ENCODE measurements at regions not wholly inside any gene's neighbourhood (a gene's known extent, or its start where the extent isn't known, plus 50 kb on each side); places are given as distances from the start of the nearest gene placed in this dataset.
"Not testable (repeated sequence)": the region's sequence is repeated elsewhere in the genome, so short reads cannot be mapped to it uniquely, and the experiment has no call there.

DNA sequence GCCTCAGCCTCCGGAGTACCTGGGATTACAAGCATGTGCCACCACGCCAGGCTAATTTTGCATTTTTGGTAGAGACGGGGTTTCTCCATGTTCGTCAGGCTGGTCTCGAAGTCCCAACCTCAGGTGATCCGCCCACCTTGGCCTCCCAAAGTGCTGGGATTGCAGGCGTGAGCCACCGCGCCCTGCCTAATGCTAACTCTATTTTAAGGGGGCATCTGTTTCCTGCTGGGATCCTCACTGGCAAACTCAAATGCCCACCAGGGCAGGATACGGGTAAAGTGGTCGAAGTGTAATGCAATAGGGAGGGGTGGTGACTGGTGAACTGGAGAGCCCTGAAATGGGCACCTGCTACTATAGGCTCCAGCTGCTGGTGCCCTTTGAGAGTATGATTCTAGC, 131.9 kb upstream of the ZNF217 start:
- no peak overlapping the region for H3K4me3 ChIP-seq (ENCODE audit: low read length)
- H3K9ac ChIP-seq (ENCODE audit: low read depth, low read length), result no peak overlapping the region
- no peaks in the 10 kb centered on the region for H3K4me1 ChIP-seq (ENCODE audit: insufficient read depth, low read length)
- H3K27ac ChIP-seq (ENCODE audit: low read length), result no peak overlapping the region
- no peaks in the 10 kb centered on the region for H3K27me3 ChIP-seq (ENCODE audit: insufficient read depth, low read length)
- H3K36me3 ChIP-seq (ENCODE audit: insufficient read depth, low read depth, low read length), result no peaks in the 10 kb centered on the region
- no peaks in the 10 kb centered on the region for H3K9me3 ChIP-seq (ENCODE audit: insufficient read depth, low read depth, low read length)

DNA sequence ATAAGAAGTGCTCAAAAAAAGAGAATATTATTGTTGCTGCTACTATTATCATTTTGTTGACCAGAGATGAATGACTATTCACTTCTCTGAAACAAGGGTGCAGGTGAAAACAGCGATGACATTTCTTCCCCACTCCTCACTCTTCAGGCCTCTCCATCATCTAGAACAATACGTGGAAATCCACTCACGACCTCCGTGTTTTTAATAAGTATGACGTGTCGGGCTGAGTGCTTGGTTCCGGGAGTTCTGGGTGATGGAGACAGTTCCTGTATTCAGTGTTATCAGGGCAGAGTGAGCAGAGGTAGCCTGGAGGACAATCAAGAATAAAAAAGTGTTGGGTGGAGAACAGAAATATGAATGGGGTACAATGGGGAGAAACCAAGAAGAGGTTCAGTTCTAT, 130.0 kb upstream of the ZNF217 start:
- Histone ChIP-seq H3K27me3 (ENCODE audit: insufficient read depth, low read length) (no peaks in the 10 kb centered on the region), H3K9ac (ENCODE audit: low read depth, low read length) (no peak overlapping the region), H3K4me1 (ENCODE audit: insufficient read depth, low read length) (no peaks in the 10 kb centered on the region), H3K36me3 (ENCODE audit: insufficient read depth, low read depth, low read length) (no peaks in the 10 kb centered on the region), H3K27ac (ENCODE audit: low read length) (no peak overlapping the region), H3K4me3 (ENCODE audit: low read length) (no peak overlapping the region), H3K9me3 (ENCODE audit: insufficient read depth, low read depth, low read length) (no peaks in the 10 kb centered on the region)

DNA sequence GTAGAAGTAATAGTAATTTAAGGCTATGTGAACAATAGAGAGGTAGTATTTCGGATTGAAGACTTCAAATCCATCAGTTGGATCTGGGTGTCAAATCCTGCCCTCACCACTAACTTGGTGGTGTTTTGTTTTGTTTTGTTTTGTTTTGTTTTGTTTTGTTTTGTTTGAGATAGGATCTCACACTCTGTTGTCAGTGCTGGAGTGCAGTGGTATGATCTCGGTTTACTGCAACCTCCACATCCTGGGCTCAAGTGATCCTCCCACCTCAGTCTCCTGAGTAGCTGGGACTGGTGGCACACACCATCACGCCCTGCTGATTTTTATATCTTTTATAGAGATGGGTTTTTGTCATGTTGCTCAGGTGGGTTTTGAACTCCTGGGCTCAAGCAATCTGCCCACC, 129.4 kb upstream of the ZNF217 start:
- H3K9ac ChIP-seq (ENCODE audit: low read depth, low read length), result no peak overlapping the region
- no peaks in the 10 kb centered on the region for H3K36me3 ChIP-seq (ENCODE audit: insufficient read depth, low read depth, low read length)
- no peak overlapping the region for H3K27ac ChIP-seq (ENCODE audit: low read length)

DNA sequence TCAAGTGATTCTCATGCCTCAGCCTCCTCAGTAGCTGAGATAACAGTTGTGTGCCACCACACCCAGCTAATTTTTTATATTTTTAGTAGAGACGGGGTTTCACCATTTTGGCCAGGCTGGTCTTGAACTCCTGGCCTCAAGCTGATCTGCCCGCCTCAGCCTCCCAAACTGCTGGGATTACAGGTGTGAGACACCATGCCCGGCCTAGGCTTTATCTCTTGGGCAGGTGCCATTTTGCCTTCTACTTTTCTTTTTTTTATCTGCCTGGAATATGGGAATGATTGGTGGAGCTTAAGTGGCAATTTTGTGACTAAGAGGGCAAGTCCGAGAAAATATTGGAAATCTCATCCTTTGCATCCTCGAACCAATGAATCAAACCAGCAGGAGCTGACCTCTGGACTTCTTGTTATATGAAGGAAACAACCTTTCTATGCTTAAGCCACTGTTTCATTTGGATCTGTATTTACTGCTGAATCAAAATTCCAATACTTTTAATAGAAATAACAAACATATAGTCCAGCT, 128.9 kb upstream of the ZNF217 start:
- Histone ChIP-seq H3K4me3 (ENCODE audit: low read length) (no peak overlapping the region), H3K9me3 (ENCODE audit: insufficient read depth, low read depth, low read length) (no peaks in the 10 kb centered on the region), H3K9ac (ENCODE audit: low read depth, low read length) (no peak overlapping the region), H3K36me3 (ENCODE audit: insufficient read depth, low read depth, low read length) (no peaks in the 10 kb centered on the region), H3K27ac (ENCODE audit: low read length) (no peak overlapping the region), H3K4me1 (ENCODE audit: insufficient read depth, low read length) (no peaks in the 10 kb centered on the region), H3K27me3 (ENCODE audit: insufficient read depth, low read length) (no peaks in the 10 kb centered on the region)

More for the DNA sequence above, 129.4 kb upstream of the ZNF217 start:
- no peaks in the 10 kb centered on the region for H3K4me1 ChIP-seq (ENCODE audit: insufficient read depth, low read length)
- H3K27me3 ChIP-seq (ENCODE audit: insufficient read depth, low read length), result no peaks in the 10 kb centered on the region
- H3K4me3 ChIP-seq (ENCODE audit: low read length), result no peak overlapping the region
- H3K9me3 ChIP-seq (ENCODE audit: insufficient read depth, low read depth, low read length), result no peaks in the 10 kb centered on the region

DNA sequence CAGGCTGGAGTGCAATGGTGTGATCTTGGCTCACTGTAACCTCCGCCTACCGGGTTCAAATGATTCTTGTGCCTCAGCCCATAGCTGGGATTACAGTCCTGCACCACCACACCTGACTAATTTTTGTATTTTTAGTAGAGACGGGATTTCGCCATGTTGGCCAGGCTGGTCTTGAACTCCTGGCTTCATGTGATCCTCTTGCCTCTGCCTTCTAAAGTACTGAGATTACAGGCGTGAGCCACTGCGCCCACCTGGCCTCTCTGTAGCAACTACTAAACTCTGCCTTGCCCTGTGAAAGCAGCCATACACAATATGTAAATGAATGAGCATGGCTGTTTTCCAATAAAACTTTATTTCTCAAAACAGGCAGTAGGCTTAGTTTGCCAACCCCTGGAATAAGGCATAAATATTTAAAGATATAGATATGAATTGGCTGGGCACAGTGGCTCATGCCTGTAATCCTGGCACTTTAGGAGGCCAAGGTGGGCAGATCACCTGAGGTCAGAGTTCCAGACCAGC, 127.9 kb upstream of the ZNF217 start:
- not testable (repeated sequence) for H3K27ac ChIP-seq (ENCODE audit: low read length); H3K4me1 ChIP-seq (ENCODE audit: insufficient read depth, low read length); H3K9me3 ChIP-seq (ENCODE audit: insufficient read depth, low read depth, low read length); H3K27me3 ChIP-seq (ENCODE audit: insufficient read depth, low read length); H3K9ac ChIP-seq (ENCODE audit: low read depth, low read length); H3K4me3 ChIP-seq (ENCODE audit: low read length); H3K36me3 ChIP-seq (ENCODE audit: insufficient read depth, low read depth, low read length)

DNA sequence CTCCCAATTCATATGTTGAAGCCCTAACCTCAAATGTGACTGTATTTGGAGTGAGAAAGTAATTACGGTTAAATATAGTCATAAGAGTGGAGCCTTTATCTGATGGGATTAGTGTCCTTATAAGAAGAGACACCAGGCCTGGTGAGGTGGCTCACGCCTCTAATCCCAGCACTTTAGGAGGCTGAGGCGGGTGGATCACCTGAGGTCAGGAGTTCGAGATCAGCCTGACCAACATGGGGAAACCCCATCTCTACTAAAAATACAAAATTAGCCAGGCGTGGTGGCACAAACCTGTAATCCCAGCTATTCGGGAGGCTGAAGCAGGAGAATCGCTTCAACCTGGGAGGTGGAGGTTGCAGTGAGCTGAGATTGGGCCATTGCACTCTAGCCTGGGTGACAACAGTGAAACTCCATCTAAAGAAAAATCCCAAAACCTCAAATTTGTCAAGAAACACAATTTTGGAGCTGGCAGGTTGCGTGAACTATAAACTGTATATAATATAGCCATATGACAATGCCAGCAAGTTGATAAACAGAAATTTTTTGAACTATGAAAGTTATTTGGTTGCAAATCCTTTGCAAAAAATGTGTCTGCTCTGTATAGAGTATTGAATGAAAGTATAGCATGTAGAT, 125.6 kb upstream of the ZNF217 start:
- H3K4me1 ChIP-seq (ENCODE audit: insufficient read depth, low read length); H3K36me3 ChIP-seq (ENCODE audit: insufficient read depth, low read depth, low read length); H3K27me3 ChIP-seq (ENCODE audit: insufficient read depth, low read length); H3K9ac ChIP-seq (ENCODE audit: low read depth, low read length); H3K9me3 ChIP-seq (ENCODE audit: insufficient read depth, low read depth, low read length); H3K4me3 ChIP-seq (ENCODE audit: low read length); H3K27ac ChIP-seq (ENCODE audit: low read length): not testable (repeated sequence)

DNA sequence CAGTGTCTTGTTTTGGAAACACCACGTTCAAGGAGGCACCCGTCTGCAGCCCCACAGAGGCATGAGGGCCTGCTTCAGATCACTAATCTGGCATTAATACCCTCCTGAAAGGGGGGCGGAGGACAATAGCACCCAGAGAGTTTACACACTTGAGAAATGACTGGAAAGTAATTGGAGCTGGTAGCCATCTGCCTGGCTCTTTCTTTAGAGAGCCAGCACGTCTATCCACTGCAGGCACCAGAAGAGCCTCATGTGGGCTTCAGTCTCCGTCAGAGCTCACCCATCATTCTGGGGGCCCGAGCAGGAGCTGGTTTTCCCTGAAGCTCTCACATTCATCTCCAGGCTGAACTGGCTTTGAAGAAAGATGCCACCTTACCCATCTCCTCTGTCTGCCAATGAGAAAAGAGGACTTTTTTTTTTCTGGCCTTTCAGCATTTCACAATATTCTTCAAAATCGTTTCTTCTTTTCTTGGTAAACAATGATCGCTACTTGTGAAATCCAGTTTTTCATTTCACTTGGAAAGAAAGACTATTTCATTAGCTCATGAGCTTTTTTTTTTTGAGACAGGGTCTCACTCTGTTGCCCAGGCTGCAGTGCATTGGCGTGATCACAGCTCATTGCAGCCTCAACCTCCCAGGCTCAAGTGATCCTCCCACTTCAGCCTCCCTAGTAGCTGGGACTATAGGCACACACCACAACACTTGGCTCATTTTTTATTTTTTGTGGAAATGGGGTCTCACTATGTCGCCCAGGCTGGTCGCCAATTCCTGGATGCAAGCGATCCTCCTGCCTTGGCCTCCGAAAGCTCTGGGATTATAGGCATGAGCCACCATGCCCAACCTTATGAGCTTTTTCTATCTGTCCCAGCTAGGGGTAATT, 124.7 kb upstream of the ZNF217 start:
- Histone ChIP-seq H3K9ac (ENCODE audit: low read depth, low read length) (no peak overlapping the region), H3K27me3 (ENCODE audit: insufficient read depth, low read length) (no peaks in the 10 kb centered on the region), H3K27ac (ENCODE audit: low read length) (no peak overlapping the region), H3K4me1 (ENCODE audit: insufficient read depth, low read length) (0 out of 2 replicates have a peak, but pooled peaks cover 3% of the 10 kb centered on the region), H3K9me3 (ENCODE audit: insufficient read depth, low read depth, low read length) (no peaks in the 10 kb centered on the region), H3K36me3 (ENCODE audit: insufficient read depth, low read depth, low read length) (no peaks in the 10 kb centered on the region), H3K4me3 (ENCODE audit: low read length) (no peak overlapping the region)

DNA sequence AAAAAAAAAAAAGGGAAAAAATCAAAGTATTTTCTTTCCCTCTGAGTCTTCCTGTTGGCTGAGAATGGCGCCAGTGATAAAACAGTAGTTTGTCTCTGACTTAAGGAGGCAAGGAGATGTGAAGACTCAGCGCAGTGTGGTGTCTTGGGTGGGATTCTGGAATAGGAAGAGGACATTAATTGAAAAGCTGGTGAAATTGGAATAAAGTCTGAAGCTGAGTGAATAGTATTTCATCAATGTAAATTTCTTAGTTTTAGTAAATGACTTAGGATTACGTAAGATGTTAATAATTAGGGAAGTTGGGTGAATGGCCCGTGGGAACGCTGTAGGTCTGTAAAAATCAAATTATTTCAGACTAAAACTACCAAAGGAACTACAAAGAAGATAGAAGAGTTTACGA, 122.8 kb upstream of the ZNF217 start:
- Histone ChIP-seq H3K9ac (ENCODE audit: low read depth, low read length) (no peak overlapping the region), H3K27ac (ENCODE audit: low read length) (no peak overlapping the region), H3K9me3 (ENCODE audit: insufficient read depth, low read depth, low read length) (no peaks in the 10 kb centered on the region), H3K36me3 (ENCODE audit: insufficient read depth, low read depth, low read length) (no peaks in the 10 kb centered on the region), H3K27me3 (ENCODE audit: insufficient read depth, low read length) (no peaks in the 10 kb centered on the region), H3K4me3 (ENCODE audit: low read length) (no peak overlapping the region), H3K4me1 (ENCODE audit: insufficient read depth, low read length) (peaks cover 9% of the 10 kb centered on the region; the same call in 1 of the 2 replicates)

DNA sequence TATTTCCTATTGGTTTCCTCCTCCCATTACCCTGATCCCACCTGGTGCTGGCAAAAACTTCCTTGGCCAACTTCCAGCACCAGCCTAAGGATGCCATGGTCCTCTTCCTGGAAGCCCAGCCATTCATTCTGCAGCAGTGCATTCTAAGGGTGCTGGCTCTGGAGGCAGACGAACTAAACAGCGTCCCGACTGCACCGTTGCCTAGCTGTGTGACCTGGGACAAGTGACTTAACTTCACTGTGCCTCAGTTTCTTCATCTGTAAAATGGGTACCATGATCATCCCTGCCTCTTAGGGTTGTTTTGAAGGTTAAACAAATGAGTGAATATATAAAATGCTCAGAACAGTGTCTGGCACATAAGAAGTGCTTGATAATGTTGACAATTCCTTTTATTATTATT, 120.9 kb upstream of the ZNF217 start:
- Histone ChIP-seq H3K36me3 (ENCODE audit: insufficient read depth, low read depth, low read length) (no peaks in the 10 kb centered on the region), H3K27me3 (ENCODE audit: insufficient read depth, low read length) (no peaks in the 10 kb centered on the region), H3K9me3 (ENCODE audit: insufficient read depth, low read depth, low read length) (no peaks in the 10 kb centered on the region), H3K27ac (ENCODE audit: low read length) (no peak overlapping the region), H3K4me1 (ENCODE audit: insufficient read depth, low read length) (peaks cover 9% of the 10 kb centered on the region; the same call in 1 of the 2 replicates), H3K4me3 (ENCODE audit: low read length) (no peak overlapping the region), H3K9ac (ENCODE audit: low read depth, low read length) (no peak overlapping the region)

DNA sequence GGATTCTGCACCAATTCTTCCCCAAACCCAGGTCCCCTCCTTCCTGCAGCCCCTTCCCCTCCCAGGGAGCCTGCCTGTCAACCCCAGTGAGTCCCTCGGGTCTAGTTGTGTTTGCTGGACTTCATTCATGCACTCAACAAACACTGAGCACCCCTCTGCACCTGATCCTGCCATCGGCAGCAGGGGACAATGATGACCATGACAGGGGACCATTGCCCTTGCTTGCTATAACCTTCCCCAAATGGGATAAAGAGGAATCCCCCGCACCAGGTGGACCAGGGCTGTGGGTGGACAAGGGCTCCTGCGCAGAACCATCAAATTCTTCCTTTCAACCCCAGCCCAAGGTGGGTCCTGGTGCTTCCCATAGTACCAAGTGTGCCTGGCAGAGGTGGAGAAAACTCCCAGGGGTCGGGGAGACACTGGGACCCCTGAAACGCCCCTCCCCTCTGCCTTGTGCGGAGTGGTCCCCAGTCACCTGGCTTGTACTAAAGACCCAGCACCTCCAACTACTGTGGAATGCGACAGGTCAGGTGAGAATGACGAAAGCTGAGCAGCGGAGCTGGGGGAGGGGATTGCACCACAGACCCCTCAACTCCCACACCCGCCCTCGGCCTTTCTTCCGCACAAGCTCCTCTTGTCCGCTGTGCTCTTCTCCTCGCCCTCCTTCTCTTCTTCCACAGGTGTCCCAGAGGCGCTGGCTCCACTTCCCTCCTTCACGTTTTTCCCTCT, 119.9 kb upstream of the ZNF217 start:
- Histone ChIP-seq H3K36me3 (ENCODE audit: insufficient read depth, low read depth, low read length) (no peaks in the 10 kb centered on the region), H3K9ac (ENCODE audit: low read depth, low read length) (peak overlapping the region; percentile 30; the same call in 1 of the 2 replicates), H3K4me3 (ENCODE audit: low read length) (no peak overlapping the region), H3K9me3 (ENCODE audit: insufficient read depth, low read depth, low read length) (no peaks in the 10 kb centered on the region), H3K4me1 (ENCODE audit: insufficient read depth, low read length) (peaks cover 9% of the 10 kb centered on the region; the same call in 1 of the 2 replicates), H3K27me3 (ENCODE audit: insufficient read depth, low read length) (no peaks in the 10 kb centered on the region), H3K27ac (ENCODE audit: low read length) (no peak overlapping the region)

DNA sequence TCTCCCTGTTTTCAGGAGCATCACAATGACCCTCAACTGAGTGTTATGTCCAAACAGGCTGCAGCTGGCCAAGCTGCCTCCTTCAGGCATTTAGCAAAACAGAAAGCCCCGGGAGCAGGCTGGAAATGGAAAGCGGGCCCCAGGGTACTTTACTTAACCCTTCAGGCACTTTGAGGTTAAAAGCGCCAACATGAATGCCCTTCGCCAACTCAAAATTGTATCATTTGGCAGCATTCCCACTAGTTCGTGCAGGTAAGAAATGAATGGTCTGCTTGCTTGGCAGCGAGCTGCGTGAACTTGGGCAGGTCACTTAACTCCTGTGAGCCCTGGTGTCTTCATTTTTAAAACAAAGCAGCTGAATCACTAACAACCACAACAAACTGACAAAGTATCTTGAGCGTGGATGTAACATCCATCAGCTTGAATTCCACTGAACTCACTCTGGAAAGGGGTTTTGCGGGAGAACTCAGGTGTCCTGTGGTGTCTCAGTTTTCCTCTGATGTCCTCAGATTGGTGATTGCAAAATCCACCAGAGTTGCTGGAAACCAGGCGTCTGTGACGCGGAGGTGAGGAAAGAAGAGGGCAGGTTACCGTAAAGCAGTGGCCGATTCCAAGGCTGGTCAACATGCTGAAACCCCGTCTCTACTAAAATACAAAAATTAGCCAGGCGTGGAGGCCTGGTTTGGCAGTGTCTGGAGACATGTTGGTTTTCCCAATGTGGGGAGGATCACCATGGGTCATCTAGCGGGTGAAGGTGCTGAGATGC, 118.8 kb upstream of the ZNF217 start:
- no peak overlapping the region for H3K27ac ChIP-seq (ENCODE audit: low read length)
- peaks cover 14% of the 10 kb centered on the region for H3K4me1 ChIP-seq (ENCODE audit: insufficient read depth, low read length)
- H3K9me3 ChIP-seq (ENCODE audit: insufficient read depth, low read depth, low read length), result no peaks in the 10 kb centered on the region
- H3K27me3 ChIP-seq (ENCODE audit: insufficient read depth, low read length), result no peaks in the 10 kb centered on the region
- no peak overlapping the region for H3K4me3 ChIP-seq (ENCODE audit: low read length)
- H3K36me3 ChIP-seq (ENCODE audit: insufficient read depth, low read depth, low read length), result no peaks in the 10 kb centered on the region
- H3K9ac ChIP-seq (ENCODE audit: low read depth, low read length), result peak overlapping the region; percentile 28; the same call in 1 of the 2 replicates

All from iPS-20b (cell line).